Natural killer cell (primary cell): ENCODE measurements at regions not wholly inside any gene's neighbourhood (a gene's known extent, or its start where the extent isn't known, plus 50 kb on each side); places are given as distances from the start of the nearest gene placed in this dataset.

Experiments used
- ATAC-seq, 3 donors: fragments of 150-1000 bp in 2 of 3; fragments of 200-7000 bp in 1 of 3; cut with Tn5 transposase; 1 replicate in 1 of 3; 2 replicates in 2 of 3; pipeline ENCODE4 v1.10.0; 2021; ENCODE audit warnings: mild to moderate bottlenecking in 2 of 3, moderate library complexity in 2 of 3
- DNase-seq, 2 donors: peaks; one replicate each; pipeline versions ENCODE4 v3.0.0 to v3.0.0-alpha.2; 2013 to 2021; ENCODE audit warnings: mixed read lengths in 1 of 2
- H3K27ac ChIP-seq: one replicate; pipeline ENCODE4 v1.5.1; 2013; ENCODE audit warnings: mild to moderate bottlenecking, low read length
- H3K27me3 ChIP-seq: one replicate; pipeline ENCODE4 v1.6.1; 2013; ENCODE audit warnings: low read length; ENCODE audit not compliant: control insufficient read depth, insufficient read depth
- H3K36me3 ChIP-seq: one replicate; pipeline ENCODE4 v1.6.1; 2013; ENCODE audit warnings: low read length; ENCODE audit not compliant: control insufficient read depth, insufficient read depth
- H3K4me1 ChIP-seq: one replicate; pipeline ENCODE4 v1.6.1; 2013; ENCODE audit warnings: low read length; ENCODE audit not compliant: control insufficient read depth, insufficient read depth
- H3K4me3 ChIP-seq: one replicate; pipeline ENCODE4 v1.5.1; 2013; ENCODE audit warnings: low read length
- H3K9me3 ChIP-seq: one replicate; pipeline ENCODE4 v1.6.1; 2013; ENCODE audit warnings: low read length; ENCODE audit not compliant: control insufficient read depth, insufficient read depth
- H3K27ac Mint-ChIP-seq, 2 donors: one replicate each; pipeline ENCODE4 v1.8.0; 2022; ENCODE audit warnings: mild to moderate bottlenecking in 2 of 2, mixed read lengths in 2 of 2, moderate library complexity in 1 of 2
- H3K27me3 Mint-ChIP-seq, 2 donors: one replicate each; pipeline ENCODE4 v1.8.0; 2022; ENCODE audit warnings: low read depth in 2 of 2, mixed read lengths in 2 of 2
- H3K36me3 Mint-ChIP-seq: one replicate; pipeline ENCODE4 v1.8.0; 2022; ENCODE audit warnings: mixed read lengths
- H3K4me1 Mint-ChIP-seq, 2 donors: one replicate each; pipeline ENCODE4 v1.8.0; 2022; ENCODE audit warnings: mixed read lengths in 2 of 2
- H3K4me3 Mint-ChIP-seq: one replicate; pipeline ENCODE4 v1.8.0; 2022; ENCODE audit warnings: mild to moderate bottlenecking, moderate library complexity, mixed read lengths
- H3K9me3 Mint-ChIP-seq, 2 donors: one replicate each; pipeline ENCODE4 v1.8.0; 2022; ENCODE audit warnings: mixed read lengths in 2 of 2
- WGBS: methylation state at CpG from one replicate; pipeline ENCODE4 v1.1.7; 2013; ENCODE audit warnings: missing lambda C conversion rate; ENCODE audit not compliant: insufficient coverage; 5-methylcytosine and 5-hydroxymethylcytosine counted together
- intact Hi-C: fragments of 100-400 bp; cut with micrococcal nuclease; formaldehyde crosslinking; loops from one replicate; pipeline ENCODE4 v1.14.2; 2022
- TF ChIP-seq, protein P1 (sequence below): fragments of 200-600 bp; IDR thresholded peaks from one replicate; pipeline ENCODE4 v1.8.0; 2022; ENCODE audit warnings: antibody characterized with exemption

GRCh38 chr9:126211441-126212074 is 115.1 kb upstream of the MVB12B start:
- WGBS, result 90% methylated on average over 3 of the region's 3 CpGs
- Histone ChIP-seq H3K27ac (no peak overlapping the region), H3K36me3 (no peaks in the 10 kb centered on the region), H3K27me3 (no peaks in the 10 kb centered on the region), H3K4me3 (no peak overlapping the region), H3K4me1 (no peaks in the 10 kb centered on the region), H3K9me3 (no peaks in the 10 kb centered on the region)
- Mint-ChIP-seq H3K4me1 (no peaks in the 10 kb centered on the region), H3K4me3 (no peak overlapping the region), H3K36me3 (peaks cover 7% of the 10 kb centered on the region), H3K9me3 (peaks cover 3 to 4% of the 10 kb centered on the region in 2 donors), H3K27ac (no peak overlapping the region), H3K27me3 (peaks cover 25 to 26% of the 10 kb centered on the region in 2 donors)
- ATAC-seq, result no peak
- no peak for DNase-seq
- intact Hi-C loops, result no loop called here
- TF ChIP-seq, protein P1, sequence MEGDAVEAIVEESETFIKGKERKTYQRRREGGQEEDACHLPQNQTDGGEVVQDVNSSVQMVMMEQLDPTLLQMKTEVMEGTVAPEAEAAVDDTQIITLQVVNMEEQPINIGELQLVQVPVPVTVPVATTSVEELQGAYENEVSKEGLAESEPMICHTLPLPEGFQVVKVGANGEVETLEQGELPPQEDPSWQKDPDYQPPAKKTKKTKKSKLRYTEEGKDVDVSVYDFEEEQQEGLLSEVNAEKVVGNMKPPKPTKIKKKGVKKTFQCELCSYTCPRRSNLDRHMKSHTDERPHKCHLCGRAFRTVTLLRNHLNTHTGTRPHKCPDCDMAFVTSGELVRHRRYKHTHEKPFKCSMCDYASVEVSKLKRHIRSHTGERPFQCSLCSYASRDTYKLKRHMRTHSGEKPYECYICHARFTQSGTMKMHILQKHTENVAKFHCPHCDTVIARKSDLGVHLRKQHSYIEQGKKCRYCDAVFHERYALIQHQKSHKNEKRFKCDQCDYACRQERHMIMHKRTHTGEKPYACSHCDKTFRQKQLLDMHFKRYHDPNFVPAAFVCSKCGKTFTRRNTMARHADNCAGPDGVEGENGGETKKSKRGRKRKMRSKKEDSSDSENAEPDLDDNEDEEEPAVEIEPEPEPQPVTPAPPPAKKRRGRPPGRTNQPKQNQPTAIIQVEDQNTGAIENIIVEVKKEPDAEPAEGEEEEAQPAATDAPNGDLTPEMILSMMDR, result no peak

GRCh38 chr9:126215486-126215885 is 111.1 kb upstream of the MVB12B start:
- intact Hi-C loops, result no loop called here
- ATAC-seq (no peak), DNase-seq (no peak)
- Mint-ChIP-seq H3K36me3 (peaks cover 7% of the 10 kb centered on the region), H3K4me3 (no peak overlapping the region), H3K27ac (no peak overlapping the region), H3K27me3 (peaks cover 36 to 53% of the 10 kb centered on the region in 2 donors), H3K9me3 (peaks cover 3 to 4% of the 10 kb centered on the region in 2 donors), H3K4me1 (no peaks in the 10 kb centered on the region)
- H3K27ac ChIP-seq, result no peak overlapping the region
- H3K4me3 ChIP-seq, result no peak overlapping the region
- 85% methylated on average over 4 of the region's 4 CpGs for WGBS
- TF ChIP-seq, protein P1, result no peak
- no peaks in the 10 kb centered on the region for H3K9me3 ChIP-seq
- no peaks in the 10 kb centered on the region for H3K4me1 ChIP-seq
- H3K36me3 ChIP-seq, result no peaks in the 10 kb centered on the region
- peaks cover 2% of the 10 kb centered on the region for H3K27me3 ChIP-seq

GRCh38 chr9:126216826-126217225 is 109.8 kb upstream of the MVB12B start:
- 38% methylated on average over 1 of the region's 4 CpGs for WGBS
- intact Hi-C loops, result no loop called here
- Mint-ChIP-seq H3K27ac (no peak overlapping the region), H3K27me3 (peaks cover 47 to 67% of the 10 kb centered on the region in 2 donors), H3K4me3 (no peak overlapping the region), H3K36me3 (peaks cover 7% of the 10 kb centered on the region), H3K4me1 (no peaks in the 10 kb centered on the region), H3K9me3 (peaks cover 3 to 4% of the 10 kb centered on the region in 2 donors)
- Histone ChIP-seq H3K4me3 (no peak overlapping the region), H3K4me1 (no peaks in the 10 kb centered on the region), H3K36me3 (no peaks in the 10 kb centered on the region), H3K9me3 (no peaks in the 10 kb centered on the region), H3K27me3 (peaks cover 6% of the 10 kb centered on the region), H3K27ac (no peak overlapping the region)
- DNase-seq, result no peak
- no peak for ATAC-seq
- TF ChIP-seq, protein P1, result no peak

DNA sequence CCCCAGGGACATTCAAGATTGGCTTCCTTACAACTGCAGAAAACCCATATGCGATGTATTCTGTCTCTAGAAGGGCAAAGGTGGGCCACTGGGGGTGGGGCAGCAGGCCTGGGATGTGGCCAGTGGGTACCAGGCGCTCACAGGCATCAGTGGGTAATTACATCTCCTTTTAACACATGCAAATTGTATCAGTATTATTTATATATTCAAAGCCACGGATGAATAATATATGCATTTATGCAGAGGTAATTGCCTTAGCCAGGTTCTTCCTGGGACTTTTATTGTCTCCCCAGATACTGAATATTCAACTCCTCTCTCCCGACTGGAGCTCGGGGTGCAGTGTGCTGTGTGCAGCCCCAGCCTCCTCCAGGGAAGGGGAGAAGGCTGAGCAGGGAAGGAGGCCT is 109.4 kb upstream of the MVB12B start:
- intact Hi-C loops, result no loop called here
- no peaks in the 10 kb centered on the region for H3K4me1 ChIP-seq
- Mint-ChIP-seq H3K4me1 (no peaks in the 10 kb centered on the region), H3K4me3 (no peak overlapping the region), H3K27ac (no peak overlapping the region), H3K27me3 (peaks cover 50 to 71% of the 10 kb centered on the region in 2 donors), H3K9me3 (peaks cover 3 to 4% of the 10 kb centered on the region in 2 donors), H3K36me3 (peaks cover 7% of the 10 kb centered on the region)
- H3K4me3 ChIP-seq, result no peak overlapping the region
- WGBS, result 61% methylated on average over 3 of the region's 5 CpGs
- no peak for DNase-seq
- H3K36me3 ChIP-seq, result no peaks in the 10 kb centered on the region
- TF ChIP-seq, protein P1, result no peak
- H3K27me3 ChIP-seq, result peaks cover 9% of the 10 kb centered on the region
- H3K9me3 ChIP-seq, result no peaks in the 10 kb centered on the region
- no peak for ATAC-seq
- H3K27ac ChIP-seq, result no peak overlapping the region
